MCF 10A (cell line): ENCODE measurements at regions not wholly inside any gene's neighbourhood (a gene's known extent, or its start where the extent isn't known, plus 50 kb on each side); places are given as distances from the start of the nearest gene placed in this dataset.

Source experiments
- BruUV-seq: library from RNA; stranded (reverse); fragments of 400-500 nt; replicated peaks from 2 replicates; lab custom pipeline; 2021; lab: Mats Ljungman, UMichigan
- CTCF ChIA-PET: fragments of 300-600 bp; sonication (Branson Sonifier 250); formaldehyde crosslinking; extraction: SDS; loops from one replicate; lab custom pipeline; 2021; ENCODE audit warnings: antibody characterized with exemption, inconsistent platforms; lab: Yijun Ruan, JAX
- POLR2A ChIA-PET: fragments of 300-600, 350-650 bp; sonication (Branson Sonifier 250); formaldehyde crosslinking; extraction: SDS; loops from one replicate; lab custom pipeline; 2020; ENCODE audit warnings: antibody characterized with exemption, inconsistent platforms; lab: Yijun Ruan, JAX
- DNase-seq: peaks from one replicate; pipeline ENCODE4 v3.0.0-alpha.2; 2018; ENCODE audit not compliant: unreplicated experiment
- H3K27ac Mint-ChIP-seq: one replicate; pipeline ENCODE4 v1.8.0; 2022; ENCODE audit warnings: mild to moderate bottlenecking, low read depth, mixed read lengths; ENCODE audit not compliant: unreplicated experiment
- H3K27me3 Mint-ChIP-seq: one replicate; pipeline ENCODE4 v1.8.0; 2022; ENCODE audit warnings: mixed read lengths; ENCODE audit not compliant: insufficient read depth, unreplicated experiment
- H3K36me3 Mint-ChIP-seq: one replicate; pipeline ENCODE4 v1.8.0; 2022; ENCODE audit warnings: mild to moderate bottlenecking, moderate library complexity, mixed read lengths; ENCODE audit not compliant: insufficient read depth, unreplicated experiment
- H3K4me1 Mint-ChIP-seq: one replicate; pipeline ENCODE4 v1.8.0; 2022; ENCODE audit warnings: mixed read lengths; ENCODE audit not compliant: insufficient read depth, unreplicated experiment
- H3K4me3 Mint-ChIP-seq: one replicate; pipeline ENCODE4 v1.8.0; 2022; ENCODE audit warnings: mild to moderate bottlenecking, moderate library complexity, mixed read lengths; ENCODE audit not compliant: unreplicated experiment
- H3K9me3 Mint-ChIP-seq: one replicate; pipeline ENCODE4 v1.8.0; 2022; ENCODE audit warnings: mixed read lengths; ENCODE audit not compliant: unreplicated experiment
- intact Hi-C: fragments of 100-400 bp; cut with micrococcal nuclease; formaldehyde crosslinking; loops from 2 replicates; pipeline ENCODE4 v1.14.1; 2022
- TF ChIP-seq, protein P1 (sequence below): fragments of 200-600 bp; IDR thresholded peaks from one replicate; pipeline ENCODE4 v1.8.0; 2022; ENCODE audit warnings: antibody characterized with exemption, mild to moderate bottlenecking; ENCODE audit not compliant: unreplicated experiment

DNA sequence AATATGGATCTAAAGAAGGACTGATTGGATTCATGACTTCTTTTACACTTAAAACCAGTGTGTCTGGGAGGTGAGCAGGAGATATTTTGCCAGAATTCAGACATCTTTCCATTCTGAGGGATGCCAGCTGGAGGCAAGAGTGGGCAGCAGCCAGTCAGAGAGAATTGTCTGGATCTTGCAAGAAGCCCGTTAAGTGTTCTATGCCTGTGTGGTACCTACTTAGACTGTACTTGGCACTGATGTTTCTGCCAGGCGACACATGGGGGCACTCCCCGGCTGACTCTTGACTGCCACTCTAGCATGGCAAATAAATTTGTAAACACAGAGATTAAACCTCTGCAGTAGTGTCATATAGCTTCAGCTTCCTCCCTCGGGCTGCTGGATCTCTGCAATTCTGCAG is 247.7 kb downstream of the UTP18 start:
- no peaks in the 10 kb centered on the region for H3K4me1 Mint-ChIP-seq
- DNase-seq: no peak
- POLR2A ChIA-PET: no interaction called here
- H3K4me3 Mint-ChIP-seq: no peak overlapping the region
- intact Hi-C loops: no loop called here
- CTCF ChIA-PET: no interaction called here
- BruUV-seq: no TSS peak
- no peaks in the 10 kb centered on the region for H3K9me3 Mint-ChIP-seq
- H3K27ac Mint-ChIP-seq: no peak overlapping the region
- TF ChIP-seq, protein P1, sequence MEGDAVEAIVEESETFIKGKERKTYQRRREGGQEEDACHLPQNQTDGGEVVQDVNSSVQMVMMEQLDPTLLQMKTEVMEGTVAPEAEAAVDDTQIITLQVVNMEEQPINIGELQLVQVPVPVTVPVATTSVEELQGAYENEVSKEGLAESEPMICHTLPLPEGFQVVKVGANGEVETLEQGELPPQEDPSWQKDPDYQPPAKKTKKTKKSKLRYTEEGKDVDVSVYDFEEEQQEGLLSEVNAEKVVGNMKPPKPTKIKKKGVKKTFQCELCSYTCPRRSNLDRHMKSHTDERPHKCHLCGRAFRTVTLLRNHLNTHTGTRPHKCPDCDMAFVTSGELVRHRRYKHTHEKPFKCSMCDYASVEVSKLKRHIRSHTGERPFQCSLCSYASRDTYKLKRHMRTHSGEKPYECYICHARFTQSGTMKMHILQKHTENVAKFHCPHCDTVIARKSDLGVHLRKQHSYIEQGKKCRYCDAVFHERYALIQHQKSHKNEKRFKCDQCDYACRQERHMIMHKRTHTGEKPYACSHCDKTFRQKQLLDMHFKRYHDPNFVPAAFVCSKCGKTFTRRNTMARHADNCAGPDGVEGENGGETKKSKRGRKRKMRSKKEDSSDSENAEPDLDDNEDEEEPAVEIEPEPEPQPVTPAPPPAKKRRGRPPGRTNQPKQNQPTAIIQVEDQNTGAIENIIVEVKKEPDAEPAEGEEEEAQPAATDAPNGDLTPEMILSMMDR: no peak
- H3K27me3 Mint-ChIP-seq: peaks cover 63% of the 10 kb centered on the region
- no peaks in the 10 kb centered on the region for H3K36me3 Mint-ChIP-seq

DNA sequence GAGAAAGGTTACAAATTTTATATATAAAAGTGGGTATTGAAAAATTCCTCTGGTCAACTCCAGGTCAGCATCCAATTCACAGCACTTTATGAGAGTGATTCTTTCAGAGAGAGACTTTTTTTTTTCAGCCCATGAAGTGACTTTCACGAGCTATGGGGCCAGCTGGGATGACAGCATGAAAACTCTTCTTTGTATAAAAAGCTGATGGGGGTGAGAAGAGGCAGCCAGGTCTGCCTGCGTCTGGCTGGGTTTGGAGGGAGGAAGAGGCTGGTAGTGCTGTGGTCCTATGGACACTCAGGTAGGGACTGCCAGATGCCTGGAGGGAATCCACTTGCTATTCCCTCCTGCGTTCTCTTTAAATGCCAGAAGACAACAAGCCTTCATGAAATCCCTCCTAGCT is 250.6 kb downstream of the UTP18 start:
- BruUV-seq: no TSS peak
- Mint-ChIP-seq H3K27me3 (peaks cover 37% of the 10 kb centered on the region), H3K9me3 (no peaks in the 10 kb centered on the region), H3K4me3 (no peak overlapping the region), H3K36me3 (no peaks in the 10 kb centered on the region), H3K27ac (no peak overlapping the region), H3K4me1 (no peaks in the 10 kb centered on the region)
- intact Hi-C loops: no loop called here
- ChIA-PET POLR2A (no interaction called here), CTCF (interaction anchor here (0.9 to 1.2 kb wide), 5 partner anchors 13 to 212 kb away, joined by 3 to 4 read pairs (median 3); no protein-coding TSS in a partner anchor)
- DNase-seq: no peak
- TF ChIP-seq, protein P1: no peak

DNA sequence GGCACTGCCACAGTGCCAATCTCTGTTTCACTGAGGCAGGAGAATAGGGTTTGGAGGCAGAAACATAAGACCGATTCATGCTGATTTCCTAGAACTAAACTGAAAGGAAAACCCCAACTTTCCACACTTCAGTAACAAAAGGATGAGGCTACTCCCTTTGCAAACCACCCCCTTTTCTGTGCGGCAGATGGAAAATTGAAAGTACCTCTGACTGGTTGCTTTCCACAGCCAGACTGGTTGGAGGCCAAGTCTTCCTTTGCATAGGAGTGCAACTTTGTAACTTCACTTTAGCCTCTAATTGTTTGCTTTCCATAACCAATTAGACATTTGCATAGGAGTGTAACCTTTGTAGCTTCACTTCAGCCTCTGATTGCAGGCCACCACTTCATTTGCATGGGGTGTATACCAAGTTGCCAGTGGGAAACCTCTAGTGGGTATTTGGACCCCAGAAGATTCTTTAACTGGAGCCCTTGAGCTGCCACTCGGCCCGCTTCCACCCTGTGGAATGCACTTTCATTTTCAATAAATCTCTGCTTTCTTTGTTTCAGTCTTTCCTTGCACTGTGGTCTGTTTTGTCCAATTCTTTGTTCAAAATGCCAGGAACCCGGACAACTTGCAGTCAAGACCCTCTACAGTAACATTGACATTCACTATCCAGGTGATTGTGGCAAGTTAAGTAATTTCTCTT is 252.0 kb downstream of the UTP18 start:
- DNase-seq: no peak
- H3K27me3 Mint-ChIP-seq: peaks cover 32% of the 10 kb centered on the region
- intact Hi-C loops: no loop called here
- TF ChIP-seq, protein P1: no peak
- H3K4me1 Mint-ChIP-seq: no peaks in the 10 kb centered on the region
- no peak overlapping the region for H3K27ac Mint-ChIP-seq
- no peaks in the 10 kb centered on the region for H3K36me3 Mint-ChIP-seq
- POLR2A ChIA-PET: no interaction called here
- H3K4me3 Mint-ChIP-seq: no peak overlapping the region
- no peaks in the 10 kb centered on the region for H3K9me3 Mint-ChIP-seq
- no TSS peak for BruUV-seq
- CTCF ChIA-PET: interaction anchor here (1.0 kb wide), 1 partner anchor 49 kb away, joined by 3 read pairs; no protein-coding TSS in a partner anchor

- peaks cover 21% of the 10 kb centered on the region for H3K27me3 Mint-ChIP-seq
- TF ChIP-seq, protein P1: no peak
- no peaks in the 10 kb centered on the region for H3K9me3 Mint-ChIP-seq
- H3K36me3 Mint-ChIP-seq: no peaks in the 10 kb centered on the region
- DNase-seq: no peak
- CTCF ChIA-PET: interaction anchor here (0.7 kb wide), 2 partner anchors 81 to 1230 kb away, joined by 3 to 4 read pairs; no protein-coding TSS in a partner anchor
- no TSS peak for BruUV-seq
- intact Hi-C loops: no loop called here
- H3K27ac Mint-ChIP-seq: no peak overlapping the region
- no peaks in the 10 kb centered on the region for H3K4me1 Mint-ChIP-seq
- POLR2A ChIA-PET: interaction anchor here (0.7 kb wide), 1 partner anchor 97 kb away, joined by 3 read pairs; no protein-coding TSS in a partner anchor
- H3K4me3 Mint-ChIP-seq: no peak overlapping the region
These were observed 256.6 kb downstream of the UTP18 start for GRCh38 chr17:51516924-51517323.
